SHP77 treated with DMSO at 0.1 percent for 48 hours (cell line): ENCODE measurements at regions not wholly inside any gene's neighbourhood (a gene's known extent, or its start where the extent isn't known, plus 50 kb on each side); places are given as distances from the start of the nearest gene placed in this dataset.
"Not testable (repeated sequence)": the region's sequence is repeated elsewhere in the genome, so short reads cannot be mapped to it uniquely, and the experiment has no call there.

Source experiments
- DNase-seq: peaks from one replicate; lab custom pipeline; 2025; lab: John Stamatoyannopoulos, UW

DNA sequence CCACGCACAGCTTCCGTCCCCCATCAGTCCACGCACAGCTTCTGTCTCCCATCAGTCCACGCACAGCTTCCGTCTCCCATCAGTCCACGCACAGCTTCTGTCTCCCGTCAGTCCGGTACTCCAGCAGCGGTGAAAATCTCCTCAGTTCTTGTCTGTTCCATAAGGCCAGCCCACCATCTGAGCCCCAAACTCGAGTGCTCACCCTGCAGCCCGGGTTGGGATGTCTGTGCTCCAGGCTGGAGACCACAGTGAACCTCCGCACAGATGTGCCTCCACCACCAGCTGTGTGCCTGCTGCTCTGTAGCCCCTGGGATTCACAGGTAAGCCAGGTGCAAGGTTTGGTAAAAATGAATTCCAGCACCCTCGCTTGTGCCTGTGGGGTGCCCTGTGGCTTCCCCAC, 258.6 kb downstream of the NPHP4 start:
- DNase-seq = no peak

DNA sequence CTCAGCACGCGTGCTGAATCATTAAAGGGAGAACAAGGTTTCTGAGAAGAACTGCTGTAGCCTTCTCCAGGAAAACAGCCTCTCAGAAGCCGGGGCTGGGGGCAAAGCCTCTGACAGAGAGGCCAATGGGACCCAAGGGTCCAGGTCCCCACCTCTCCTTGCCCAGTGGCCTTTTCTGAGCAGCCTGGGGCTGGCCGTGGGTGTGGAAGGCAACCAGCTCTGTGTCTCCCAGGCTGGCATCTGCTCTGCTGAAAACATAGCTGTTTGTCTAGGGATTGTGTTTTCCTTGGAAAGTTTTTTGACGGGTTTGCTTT, 261.2 kb downstream of the NPHP4 start:
- DNase-seq = no peak

- no peak for DNase-seq
These were observed 261.7 kb downstream of the NPHP4 start for GRCh38 chr1:5730272-5731109.

DNA sequence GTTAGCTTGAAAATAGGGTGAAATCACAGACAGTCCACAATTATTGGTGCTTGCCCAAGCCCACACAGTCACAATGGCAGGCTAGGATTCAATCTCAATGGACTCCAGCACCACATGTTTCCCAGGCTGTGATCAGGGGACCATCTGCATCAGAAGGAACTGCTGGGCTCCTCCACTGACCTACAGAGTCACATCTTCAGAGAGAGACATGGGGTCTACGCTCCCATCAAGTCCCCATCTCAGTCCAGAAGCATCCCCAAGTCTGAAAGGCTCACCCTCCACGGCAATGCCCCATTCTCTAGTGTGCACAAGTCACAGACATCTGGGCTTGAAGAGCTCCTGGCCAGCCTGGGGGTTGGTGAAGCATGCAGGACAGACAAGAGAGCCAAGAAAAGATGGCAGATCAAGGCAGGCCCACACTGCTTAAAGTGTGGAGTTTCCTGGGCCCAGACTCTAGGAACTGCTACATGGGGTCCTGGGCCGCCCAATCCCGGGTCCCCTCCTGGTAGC, 262.5 kb downstream of the NPHP4 start:
- no peak for DNase-seq

GRCh38 chr1:5728663-5729355, 263.4 kb downstream of the NPHP4 start:
- DNase-seq = no peak

DNA sequence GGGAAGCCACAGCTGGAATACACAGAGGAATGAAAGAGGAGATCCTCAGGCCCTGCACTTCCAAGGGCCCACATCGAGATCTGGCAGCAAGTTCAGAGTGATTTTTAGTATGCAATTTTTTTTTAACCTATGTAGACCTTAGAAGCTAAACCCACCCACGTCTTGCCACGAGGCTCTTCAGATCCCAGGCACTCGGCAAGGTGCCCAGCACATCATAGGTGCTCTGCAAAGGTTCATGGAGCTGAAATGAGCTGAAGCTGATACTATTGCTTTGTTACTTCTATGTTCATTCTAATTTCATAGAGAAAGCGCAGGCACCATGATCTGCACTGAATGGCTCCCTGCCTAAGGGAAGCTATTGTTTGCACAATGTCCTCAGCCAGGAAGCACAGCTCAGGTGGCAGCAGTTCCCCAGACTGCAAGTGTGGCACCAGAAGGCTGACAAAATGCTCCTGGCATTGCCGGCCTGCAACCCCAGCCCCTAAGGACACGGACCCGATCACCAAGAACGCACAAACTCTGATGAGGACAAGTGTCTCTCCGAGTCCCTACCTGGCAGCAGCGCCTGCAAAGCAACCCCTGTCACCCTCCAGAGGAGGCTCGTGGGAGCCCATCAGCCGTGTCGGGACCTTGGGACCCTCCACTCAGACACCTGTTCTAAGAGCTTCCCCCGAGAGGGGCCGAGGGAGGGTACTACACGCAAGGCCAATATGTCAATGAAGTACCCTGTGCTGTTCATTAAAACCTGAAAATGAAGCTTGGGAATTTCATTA, 264.2 kb downstream of the NPHP4 start:
- DNase-seq = no peak

DNA sequence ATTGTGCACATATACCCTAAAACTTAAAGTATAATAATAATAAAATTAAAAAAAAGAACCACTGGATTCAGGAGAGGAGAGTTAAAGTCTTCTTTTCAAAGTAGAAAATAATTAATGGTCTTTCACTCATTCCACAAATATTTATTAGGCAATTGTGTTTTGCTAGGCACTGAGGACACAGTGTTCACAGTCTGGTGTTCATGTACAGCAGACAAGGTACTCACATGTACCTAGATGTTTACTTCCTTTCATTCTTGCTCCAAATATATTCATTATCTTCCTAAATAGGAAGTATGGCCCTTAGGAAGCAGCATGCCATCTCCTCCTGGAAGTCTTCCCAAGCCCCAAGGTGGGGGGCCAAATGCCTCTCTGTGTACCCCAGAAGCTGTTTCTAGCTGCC, 265.0 kb downstream of the NPHP4 start:
- DNase-seq = no peak

DNA sequence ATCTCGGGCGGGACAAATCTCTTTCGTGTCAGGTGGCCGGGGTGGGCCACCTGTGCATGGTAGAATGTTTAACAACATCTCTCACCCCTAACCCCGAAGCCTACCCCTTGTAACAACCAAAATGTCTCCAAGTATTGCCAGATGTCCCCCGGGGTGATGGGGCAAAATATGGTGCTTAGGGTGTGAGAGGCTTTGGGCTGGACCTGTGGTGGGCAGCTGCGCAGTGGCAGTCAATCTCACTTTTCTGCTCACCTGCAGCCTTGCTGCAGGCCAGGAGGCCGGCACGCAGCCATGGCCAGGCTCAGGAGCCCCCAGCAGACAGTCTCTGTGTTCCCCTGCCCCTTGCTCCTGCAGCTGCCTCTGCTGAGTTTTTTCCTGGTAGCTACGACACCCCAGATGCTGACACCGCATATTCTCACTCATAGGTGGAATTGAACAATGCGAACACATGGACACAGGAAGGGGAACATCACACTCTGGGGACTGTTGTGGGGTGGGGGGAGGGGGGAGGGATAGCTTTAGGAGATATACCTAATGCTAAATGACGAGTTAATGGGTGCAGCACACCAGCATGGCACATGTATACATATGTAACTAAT, 265.5 kb downstream of the NPHP4 start:
- not testable (repeated sequence) for DNase-seq

- DNase-seq = no peak
These were observed 266.2 kb downstream of the NPHP4 start for GRCh38 chr1:5725855-5726585.

GRCh38 chr1:5725406-5725805, 266.8 kb downstream of the NPHP4 start:
- DNase-seq = no peak

DNA sequence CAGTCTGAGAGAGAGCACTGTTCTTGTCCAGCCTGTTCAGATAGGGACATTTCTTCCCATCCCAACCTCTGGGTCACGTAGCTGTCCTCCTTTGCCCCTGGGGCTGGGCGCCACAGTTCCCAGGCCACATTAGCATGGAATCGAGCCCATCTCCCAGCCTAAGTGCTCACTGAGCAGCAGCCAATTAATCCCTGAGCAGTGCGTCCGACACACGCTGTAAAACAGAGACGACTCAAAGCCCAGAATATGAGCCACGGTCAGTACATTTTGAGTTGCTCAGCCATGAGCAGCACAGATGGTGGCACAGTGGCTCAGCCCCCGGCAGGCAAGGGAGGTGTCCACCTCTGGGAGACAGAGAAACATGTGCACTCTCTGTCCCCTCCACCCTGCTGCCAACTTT, 267.4 kb downstream of the NPHP4 start:
- DNase-seq = no peak

- DNase-seq = no peak
These were observed 269.5 kb downstream of the NPHP4 start for GRCh38 chr1:5722635-5723164.

DNA sequence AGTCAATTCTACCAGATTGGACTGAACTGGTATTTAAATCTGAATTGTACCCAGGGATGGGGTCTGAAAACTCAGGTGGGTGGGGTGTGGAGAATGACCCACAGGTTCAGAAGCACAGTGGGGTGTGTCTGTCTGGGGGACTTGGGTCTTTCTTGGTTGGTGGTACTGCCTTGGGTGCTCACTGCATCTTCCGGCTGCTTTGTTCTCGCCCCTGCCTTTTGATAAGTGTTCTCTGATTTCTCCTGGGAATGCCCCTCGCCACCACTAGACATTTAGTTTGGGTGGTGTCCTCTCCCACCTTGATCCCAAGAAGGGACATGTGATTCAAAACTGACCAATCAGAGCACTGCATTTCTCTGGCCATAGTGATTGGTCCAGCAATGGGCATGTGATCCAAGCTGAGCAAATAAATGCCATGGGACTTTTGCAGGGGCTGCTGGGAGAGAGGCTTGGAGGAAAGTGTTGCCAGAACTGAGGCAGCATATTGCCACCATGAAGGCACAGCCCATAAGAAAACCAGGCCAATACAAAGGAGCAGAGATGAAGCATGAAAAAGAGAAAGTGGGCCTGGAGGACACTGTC, 270.5 kb downstream of the NPHP4 start:
- no peak for DNase-seq

DNA sequence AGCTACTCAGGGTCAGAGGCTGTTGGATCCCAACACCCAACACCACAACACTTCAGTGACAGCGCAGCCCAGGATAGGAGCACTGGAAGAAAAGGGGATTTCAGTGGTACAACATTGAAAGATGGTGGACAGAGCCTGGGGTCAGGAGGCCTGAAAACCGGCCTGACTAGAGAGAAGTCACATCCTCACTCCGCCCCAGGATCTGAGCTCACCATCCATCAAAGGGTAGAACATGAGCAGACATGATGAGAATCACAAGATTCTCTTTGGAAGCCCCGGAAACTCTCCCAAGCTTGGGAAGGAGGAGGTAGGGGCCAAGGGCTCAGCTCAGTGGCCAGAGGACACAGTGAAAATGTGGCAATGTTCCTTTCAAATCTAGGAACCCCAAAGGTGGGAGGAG, 271.3 kb downstream of the NPHP4 start:
- DNase-seq = no peak

DNA sequence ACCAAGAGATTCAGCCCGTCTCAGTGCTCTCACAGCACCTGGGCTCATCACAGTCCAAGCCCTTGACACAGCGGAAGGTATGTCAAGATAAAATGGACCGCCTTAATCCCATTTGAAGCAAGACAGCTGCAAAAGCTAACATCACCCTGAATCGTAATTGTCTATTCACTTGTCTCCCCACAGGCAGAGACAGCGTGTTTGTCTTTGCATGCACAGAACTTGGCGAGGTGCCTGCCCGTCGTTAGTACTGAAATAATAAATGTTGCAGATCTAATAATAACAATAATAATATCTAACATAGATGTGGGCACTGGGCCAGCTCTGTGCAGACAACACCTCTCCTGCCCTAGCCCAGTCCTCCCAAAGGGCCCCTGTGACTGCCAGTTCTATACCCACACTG, 271.7 kb downstream of the NPHP4 start:
- DNase-seq = no peak

GRCh38 chr1:5720045-5720444, 272.2 kb downstream of the NPHP4 start:
- no peak for DNase-seq

GRCh38 chr1:5718831-5719632, 273.2 kb downstream of the NPHP4 start:
- no peak for DNase-seq

- no peak for DNase-seq
These were observed 275.1 kb downstream of the NPHP4 start for GRCh38 chr1:5717031-5717682.

DNA sequence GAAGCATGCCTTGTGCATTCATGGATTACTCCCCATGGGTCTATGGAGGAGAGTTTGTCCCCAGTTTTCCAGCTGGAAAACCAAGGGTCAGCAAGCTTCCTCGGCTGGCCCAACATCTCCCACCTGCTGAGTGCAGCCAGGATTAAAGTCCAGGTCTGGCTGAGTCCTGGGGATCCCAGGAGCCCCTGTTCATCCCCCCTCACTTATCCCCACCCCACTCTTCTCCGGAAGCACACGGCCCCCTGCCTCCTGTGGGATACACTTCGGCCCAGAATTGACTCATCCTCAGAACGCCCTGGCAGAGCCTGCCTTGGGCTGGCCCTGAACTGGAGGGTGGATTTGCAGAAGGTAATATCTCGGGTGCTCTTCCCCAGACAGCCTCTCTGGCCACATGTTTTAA, 276.1 kb downstream of the NPHP4 start:
- DNase-seq = no peak
